Colon (tissue), 2 donors: ENCODE measurements at regions not wholly inside any gene's neighbourhood (a gene's known extent, or its start where the extent isn't known, plus 50 kb on each side); places are given as distances from the start of the nearest gene placed in this dataset.
"Not testable (repeated sequence)": the region's sequence is repeated elsewhere in the genome, so short reads cannot be mapped to it uniquely, and the experiment has no call there.

Source experiments
- FAIRE-seq: peaks from 2 replicates; lab custom pipeline; 2012; peaks lifted over from hg19 to GRCh38; lab: Jason Lieb, UNC
- donor health status: control.
- donor health status: control.

DNA sequence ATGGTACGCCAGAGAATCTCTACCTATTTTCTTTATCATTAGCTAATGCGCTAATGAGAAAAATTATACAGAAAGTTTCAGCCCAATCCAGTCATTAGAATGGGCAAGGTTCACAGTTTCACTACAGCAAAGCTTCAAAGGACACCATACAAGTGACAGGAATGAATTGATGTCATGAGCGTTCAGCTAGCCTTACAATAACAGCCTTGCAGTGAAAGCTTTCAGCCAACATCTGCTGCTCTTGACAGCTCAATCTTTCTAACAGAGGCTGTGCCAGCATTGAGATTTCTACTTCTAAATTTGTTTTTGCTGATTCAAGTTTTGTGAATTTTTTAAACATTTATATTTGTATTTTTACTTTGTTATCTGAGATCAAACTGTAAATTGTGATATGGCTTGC lies 302.4 kb upstream of the FAM174A start:
- no peak for FAIRE-seq

DNA sequence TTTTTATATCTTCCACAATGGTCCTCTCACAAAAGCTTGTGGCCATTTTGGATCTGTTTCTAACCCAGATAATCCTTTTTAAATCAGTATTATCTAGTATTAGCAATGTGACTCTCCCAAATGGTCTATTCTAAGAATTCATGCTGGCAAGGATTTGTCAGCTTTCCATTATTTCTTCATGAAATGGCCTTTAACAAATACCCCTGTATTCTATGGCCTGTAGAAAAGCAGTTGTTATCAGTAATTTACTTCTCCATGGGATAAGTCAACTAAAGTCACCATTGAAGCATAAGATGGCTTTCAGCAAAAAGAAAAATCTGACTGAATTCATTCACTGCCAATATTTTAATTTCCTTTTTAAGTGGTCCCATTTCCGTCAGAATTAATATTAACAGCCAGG lies 346.4 kb upstream of the FAM174A start:
- FAIRE-seq, result no peak

DNA sequence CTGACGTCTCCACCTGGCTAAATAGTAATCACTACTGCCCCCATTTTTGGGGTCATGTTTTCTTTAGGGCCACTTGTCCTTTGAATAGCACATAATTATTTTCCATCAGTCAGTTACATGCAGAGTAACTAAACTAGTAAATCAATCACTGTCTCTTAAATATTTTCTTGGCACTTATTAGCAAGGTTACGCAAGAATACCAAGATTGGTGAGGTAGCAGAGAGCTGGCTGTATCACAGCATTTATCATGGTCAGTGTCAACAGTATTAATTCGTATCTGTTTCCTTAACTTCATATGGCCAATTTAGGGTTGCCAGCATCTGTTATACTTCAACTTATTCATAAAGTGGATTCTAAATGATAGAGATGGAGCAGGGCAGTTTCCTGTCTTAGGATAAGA lies 346.8 kb upstream of the FAM174A start:
- no peak for FAIRE-seq

DNA sequence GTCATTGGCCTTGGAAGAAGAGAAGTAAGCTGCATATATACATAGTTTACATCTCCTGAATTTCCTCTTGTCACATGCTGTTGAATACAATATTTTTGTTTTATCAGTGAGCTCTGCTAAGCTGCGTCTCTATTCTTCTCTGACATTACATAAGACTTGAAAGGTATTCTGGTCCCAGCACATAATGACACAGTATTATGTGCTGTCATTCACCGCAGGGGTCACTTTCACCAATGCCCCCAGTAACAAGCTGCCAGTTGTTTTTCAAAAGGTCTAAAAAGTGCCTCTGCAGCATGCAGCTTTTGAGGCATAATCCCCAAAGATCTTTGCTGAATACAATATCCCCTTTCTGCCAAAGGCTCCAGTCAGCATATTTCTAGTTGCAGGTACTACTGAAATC lies 349.0 kb upstream of the FAM174A start:
- FAIRE-seq, result no peak

DNA sequence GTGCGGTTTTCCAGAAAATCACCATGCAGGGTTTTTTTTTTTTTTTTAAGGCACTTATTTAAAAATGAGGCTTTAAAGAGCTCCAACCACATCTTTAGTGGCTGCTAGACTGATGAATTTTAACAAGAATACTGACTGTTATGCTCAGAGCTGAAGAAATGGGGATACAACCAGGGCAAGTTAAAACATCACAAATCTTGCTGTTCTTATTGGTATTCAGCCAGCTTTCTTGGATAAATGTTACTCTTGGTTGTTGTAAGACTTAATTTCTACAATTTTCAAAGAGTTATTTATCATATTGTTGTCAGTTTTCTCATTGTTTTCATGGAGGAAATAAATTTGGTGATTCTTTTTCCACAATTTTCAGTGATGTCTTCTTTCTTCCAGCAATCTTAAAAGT lies 352.8 kb upstream of the FAM174A start:
- FAIRE-seq, result no peak

DNA sequence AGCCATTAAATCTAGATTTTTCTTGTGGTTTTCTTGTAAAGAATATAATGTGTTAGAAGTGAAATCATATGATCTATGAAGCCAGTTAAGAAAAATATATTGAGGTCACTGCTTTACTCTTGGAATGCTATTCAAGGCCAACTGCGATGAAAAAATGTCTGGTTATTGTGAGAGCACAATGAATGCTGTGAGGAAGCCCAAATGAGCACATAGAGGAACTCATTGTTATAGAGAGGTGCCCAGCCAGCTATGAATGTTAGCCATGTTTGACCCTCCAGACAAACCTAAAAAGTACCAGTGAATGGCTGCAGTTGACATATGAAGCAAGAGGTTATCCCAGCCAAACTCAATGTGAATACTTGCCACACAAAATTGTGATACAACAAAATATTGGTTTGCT lies 359.8 kb upstream of the FAM174A start:
- FAIRE-seq, result no peak

DNA sequence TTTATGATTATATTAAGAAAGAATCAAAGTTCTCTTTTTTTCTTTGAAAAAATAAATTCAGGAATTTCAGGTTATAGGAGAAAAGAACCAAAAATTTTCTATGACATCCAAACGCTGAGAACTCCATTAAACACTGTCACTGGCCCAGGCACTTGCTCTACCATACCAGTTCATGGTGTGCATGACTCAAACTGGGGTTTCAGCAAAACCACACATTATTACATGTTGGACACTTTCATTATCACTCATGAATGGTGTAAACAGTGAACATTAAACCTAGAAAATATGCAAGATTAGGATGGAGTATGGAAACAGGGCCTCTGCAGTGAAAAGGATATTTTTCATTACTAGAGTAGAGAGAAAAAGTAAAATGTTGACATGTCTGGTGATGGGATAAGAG lies 369.9 kb upstream of the FAM174A start:
- no peak for FAIRE-seq

DNA sequence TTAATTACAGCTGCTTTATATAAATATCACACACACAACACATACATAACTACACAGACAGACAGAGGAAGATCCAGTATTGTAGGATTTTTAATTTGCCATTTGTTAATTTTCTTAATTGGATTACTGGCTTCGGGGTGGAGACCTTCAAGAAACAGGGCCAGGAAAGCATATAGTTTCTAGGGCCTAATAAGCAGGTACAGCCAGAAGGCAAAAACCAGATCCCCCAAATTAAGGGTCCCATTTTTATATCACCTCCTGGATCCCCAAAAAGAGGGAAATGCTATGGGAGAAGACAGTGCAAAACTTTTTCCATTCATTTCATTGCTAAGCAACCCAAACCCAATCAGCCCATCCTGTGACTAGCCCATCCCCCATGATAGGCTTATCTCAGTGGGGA lies 373.3 kb upstream of the FAM174A start:
- no peak for FAIRE-seq

DNA sequence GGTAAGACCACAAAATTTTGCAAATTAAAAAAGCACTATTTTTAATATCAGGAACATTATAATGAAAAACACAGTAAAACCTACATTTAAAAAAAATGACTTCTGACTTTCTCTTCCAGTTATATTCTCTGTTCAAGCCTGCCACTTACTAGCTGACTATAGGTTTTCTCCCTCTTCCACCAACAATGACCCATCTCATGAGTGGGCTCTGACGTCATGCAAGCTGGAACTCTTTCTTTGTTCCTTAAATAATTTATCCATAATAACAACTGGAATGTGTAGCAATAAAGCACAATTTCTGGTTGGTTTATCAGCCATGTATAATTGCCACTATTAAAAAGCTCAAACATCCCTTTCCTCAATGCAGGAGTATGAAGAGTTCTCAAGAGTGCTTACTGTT lies 378.1 kb upstream of the FAM174A start:
- FAIRE-seq, result no peak

DNA sequence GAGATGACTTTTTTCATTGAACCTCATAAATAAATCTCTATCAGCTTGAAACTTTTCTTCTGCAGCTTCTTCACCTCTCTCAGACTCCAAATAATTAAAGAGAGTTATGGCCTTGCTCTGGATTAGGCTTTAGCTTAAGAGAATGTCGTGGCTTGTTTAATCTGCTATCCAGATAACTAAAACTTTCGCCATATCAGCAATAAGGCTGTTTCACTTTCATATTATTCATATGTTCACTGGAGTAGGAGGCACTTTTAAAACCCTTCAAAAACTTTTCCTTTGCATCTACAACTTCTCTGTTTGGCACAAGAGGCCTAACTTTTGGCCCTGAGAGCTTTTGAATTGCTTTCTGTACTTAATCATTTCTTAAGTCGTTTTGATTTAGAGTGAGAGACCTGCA lies 386.9 kb upstream of the FAM174A start:
- FAIRE-seq, result no peak

DNA sequence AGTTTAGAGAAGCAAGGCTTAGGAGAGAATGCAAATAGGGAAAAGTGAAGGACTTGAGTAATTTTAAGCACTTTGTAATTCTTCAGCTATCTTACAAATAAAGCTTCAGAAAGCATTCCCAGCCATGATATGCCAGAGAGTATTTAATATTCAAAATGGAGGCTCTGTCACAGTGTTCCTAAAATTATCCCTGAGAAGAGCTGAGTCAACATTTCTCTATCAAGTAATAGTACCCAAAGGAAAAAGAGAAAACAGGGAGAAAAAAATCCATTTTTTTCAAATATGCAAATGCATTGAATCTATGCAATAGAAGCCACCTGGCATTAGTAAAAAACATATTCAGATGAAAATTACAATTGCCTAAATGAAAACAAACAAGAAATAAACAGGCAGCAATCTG lies 392.6 kb upstream of the FAM174A start:
- FAIRE-seq, result no peak

DNA sequence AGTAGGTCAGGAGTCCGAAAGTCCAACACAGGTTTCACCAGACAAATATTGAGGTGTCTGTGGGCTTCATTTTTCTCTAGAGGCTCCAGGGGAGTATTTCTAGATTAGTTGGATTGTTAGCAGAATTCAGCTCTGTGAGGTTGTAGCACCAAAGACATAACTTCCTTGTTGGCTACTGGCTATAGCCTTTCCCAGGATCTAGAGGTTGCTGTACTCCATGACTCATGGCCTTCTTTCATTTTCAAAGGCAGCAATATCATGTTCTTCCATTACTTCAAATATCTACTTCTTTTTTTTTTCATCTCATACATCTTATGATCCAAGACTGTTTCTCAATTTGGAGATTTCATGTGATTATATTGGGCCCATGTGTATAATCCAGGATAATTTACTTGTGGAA lies 404.0 kb upstream of the FAM174A start:
- no peak for FAIRE-seq

DNA sequence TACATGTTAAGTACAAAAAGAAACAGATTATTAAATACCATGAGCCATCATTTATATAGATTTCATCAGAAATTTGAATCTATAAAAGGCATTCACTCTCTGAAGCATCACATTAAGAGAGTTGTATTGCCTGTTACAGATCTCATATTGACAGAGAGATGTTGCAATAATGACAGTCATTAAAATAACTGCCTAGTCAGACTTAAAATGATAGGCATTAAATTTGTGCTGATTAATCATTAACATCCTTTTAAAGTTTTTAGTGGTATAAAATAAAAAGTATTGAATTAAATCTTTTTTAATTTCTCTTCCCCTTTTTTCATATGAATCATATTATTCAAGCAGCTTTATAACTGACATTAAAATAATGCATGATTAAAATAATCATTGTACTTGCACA lies 404.9 kb upstream of the FAM174A start:
- no peak for FAIRE-seq

DNA sequence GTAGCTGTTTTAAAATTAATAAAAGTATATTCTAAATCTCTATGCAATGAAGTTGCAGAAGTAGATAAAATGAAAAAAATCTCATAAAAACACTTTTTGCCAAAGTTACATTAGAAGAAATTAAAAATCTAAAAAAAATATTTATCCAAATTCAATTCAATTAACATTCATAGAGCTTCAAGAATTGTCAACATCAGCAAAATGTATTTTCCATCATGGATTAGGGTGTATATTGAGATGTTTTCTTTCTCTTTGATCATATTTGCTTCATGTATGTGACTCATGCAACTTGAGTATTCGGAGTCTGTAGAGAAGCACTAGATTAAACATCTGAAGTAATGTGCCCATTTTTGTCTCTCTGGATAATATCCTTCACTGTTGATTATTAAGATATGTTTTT lies 415.3 kb upstream of the FAM174A start:
- no peak for FAIRE-seq

DNA sequence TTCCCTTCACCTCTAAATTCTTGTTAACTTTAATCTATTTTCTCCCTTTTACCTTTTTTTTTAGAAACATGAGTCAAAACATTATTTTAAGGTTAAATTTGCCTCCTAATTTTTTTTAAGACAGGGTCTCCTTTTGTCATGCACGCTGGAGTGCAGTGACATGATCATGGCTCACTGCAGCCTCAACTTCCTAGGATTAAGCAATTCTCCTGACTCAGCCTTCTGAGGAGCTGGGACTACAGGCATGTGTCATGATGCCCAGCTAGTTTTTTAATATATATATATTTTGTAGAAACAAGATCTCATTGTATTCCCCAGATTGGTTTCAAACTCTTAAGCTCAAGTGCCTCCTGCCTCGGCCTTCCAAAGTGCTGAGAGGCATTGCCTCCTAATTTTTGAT lies 424.7 kb upstream of the FAM174A start:
- no peak for FAIRE-seq

DNA sequence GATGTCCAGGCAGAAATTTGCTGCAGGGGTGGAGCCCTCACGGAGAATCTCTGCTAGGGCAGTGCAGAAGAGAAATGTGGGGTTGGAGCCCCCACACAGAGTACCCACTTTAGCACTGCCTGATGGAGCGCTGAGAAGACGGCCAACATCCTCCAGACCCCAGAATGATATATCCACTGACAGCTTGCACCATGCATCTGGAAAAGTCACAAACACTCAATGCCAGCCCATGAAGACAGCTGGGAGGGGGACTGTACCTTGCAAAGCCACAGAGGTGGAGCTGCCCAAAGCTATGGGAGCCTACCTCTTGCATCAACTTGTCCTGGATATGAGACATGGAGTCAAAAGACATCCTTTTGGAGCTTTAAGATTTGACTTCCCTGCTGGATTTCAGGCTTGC lies 426.3 kb upstream of the FAM174A start:
- FAIRE-seq, result no peak

DNA sequence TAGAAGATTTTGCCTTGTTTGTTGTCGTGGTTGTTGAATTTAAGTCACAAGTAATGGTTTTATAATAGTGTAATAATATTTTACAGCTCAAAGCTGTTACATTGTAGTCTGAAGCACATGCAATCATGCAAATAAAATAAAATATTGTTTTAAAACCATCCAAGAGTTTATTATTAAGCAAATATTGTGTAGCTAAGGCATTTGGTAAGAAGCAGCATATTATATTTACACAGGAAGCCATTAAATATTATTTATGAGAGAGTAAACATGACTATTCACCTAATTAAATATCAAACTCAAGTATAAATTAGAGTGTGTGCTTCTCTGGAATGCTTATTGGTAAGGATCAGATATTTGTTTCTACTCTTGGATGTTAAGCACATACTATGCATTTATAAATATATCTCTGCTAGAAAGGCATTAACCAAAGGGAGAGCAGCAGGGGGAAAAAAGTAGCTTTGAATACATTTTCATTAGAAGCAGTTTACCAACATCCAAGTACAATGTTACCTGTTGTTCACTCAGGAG lies 431.5 kb upstream of the FAM174A start:
- peak; percentile 5 for FAIRE-seq

DNA sequence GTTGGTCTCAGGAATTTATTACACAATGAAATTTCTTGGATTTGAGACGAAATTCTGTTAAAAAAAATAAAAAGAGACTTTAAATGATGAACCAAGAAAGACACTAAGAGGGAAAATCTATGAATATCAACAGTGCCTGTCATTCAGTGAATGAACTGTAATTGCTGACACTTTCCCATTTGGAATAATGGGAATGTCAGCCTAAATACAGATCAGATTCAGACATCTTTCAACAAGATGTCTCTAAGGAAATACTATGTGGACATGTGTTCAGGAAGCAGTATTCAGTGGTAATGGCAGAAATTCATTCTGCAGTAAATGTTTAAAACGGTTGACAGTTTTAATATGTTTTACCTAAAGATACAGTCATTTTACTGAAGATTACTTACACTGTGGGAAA lies 433.7 kb upstream of the FAM174A start:
- not testable (repeated sequence) for FAIRE-seq

DNA sequence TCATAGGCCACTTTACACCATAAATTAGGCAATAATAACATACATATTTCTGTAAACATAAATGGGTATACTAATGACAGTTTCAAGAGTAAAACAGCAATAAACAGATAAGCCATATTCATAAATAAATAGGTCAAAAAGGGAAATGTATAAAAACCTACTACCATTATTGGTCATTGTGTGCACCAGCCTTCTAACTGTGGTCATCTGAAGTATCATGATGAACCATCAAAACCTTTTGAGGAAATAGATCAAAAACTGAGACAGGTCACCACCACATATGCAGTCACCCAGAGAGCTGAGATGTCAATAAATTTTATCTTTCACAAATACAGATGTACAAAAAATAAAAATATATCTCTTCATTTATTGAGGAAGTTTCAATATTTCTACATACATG lies 438.8 kb upstream of the FAM174A start:
- FAIRE-seq, result peak; percentile 62

DNA sequence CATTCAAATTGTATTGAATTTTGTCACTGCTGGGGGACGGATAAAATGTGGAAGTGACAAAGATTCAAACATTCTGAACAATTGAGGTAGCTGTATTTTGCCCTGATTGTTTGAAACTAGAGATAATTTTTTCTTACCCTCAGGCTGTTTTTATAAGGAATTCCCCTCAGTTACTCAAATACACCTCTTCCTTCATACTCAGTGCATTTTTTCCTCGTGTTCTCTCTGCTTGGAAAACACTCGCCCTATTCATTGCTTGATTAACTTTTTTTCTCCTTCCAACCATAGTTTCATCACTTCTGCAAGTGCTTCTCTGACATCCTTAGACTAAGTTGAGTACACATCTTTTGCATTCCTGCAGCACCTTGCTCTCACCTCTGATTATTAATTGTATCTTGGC lies 454.5 kb upstream of the FAM174A start:
- not testable (repeated sequence) for FAIRE-seq

DNA sequence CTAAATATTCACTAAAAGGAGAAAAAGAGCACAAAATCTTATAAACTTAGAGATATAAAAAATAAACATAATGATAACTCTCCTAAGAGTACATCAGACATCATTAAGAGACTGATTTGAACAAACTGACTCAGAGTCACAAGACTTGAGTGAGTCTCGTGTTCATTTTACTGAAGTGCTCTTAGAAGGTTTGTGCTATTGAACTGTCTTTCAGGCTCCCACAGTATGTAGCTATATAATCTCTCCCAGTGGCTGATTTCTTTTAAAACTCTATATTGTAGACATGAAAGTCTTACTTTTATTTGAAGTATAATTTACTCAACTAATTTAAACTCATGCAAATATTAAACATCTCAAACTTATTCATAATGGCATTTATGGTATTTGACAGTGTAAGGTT lies 456.0 kb upstream of the FAM174A start:
- not testable (repeated sequence) for FAIRE-seq

DNA sequence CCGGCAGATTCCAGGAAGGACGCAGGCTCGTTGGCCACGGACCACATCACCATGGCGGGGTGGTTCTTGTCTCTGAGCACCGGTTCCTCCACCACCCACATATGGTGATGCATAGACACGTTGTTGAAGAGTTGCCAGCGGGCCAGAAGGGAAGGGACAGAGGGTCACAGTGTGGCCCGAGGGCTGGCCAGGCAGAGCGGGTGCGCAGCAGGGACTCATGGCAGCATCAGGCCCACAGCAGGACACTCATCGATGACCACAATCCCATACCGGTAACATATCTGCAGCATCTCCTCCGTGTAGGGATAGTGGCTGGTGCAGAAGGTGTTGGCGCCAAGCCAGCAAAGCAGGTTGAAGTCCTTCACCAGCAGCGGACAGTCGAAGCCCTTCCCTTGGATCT lies 469.2 kb upstream of the FAM174A start:
- not testable (repeated sequence) for FAIRE-seq

DNA sequence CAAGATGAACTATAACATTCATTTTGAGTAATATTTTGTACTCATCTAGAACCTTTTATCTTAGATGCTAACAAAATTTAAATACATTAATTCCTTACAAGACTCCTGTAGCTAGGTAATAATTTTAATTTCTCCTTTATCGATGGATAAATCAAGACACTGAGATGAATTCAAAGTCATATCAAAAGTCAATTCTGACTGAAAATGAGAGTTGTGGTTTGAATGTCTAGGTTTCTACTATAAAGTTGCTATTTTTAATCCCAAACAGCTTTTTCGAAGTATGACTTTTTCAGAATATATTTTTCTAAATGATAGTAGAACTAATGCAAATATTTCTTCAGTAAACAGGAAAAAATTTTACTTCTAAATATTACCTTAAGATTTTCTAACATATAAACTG lies 491.7 kb upstream of the FAM174A start:
- FAIRE-seq, result no peak

DNA sequence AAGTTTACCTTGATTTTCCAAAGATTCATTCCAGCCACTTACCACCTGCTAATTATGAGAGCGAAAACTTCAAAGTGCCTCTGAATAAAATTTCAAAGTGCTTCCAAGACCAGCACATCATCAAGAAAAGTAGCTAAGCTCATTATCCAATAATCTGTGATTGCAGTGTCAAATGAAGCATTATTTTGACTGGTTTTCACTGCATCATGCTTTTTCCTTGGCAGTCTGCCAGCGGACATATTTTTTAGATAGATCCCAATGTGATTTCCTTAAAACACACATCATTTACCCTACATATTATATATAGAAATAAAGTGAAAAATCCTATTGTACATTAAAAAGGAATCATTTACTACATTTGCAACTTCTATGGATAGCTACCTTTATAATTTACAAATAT lies 508.6 kb upstream of the FAM174A start:
- FAIRE-seq, result no peak

DNA sequence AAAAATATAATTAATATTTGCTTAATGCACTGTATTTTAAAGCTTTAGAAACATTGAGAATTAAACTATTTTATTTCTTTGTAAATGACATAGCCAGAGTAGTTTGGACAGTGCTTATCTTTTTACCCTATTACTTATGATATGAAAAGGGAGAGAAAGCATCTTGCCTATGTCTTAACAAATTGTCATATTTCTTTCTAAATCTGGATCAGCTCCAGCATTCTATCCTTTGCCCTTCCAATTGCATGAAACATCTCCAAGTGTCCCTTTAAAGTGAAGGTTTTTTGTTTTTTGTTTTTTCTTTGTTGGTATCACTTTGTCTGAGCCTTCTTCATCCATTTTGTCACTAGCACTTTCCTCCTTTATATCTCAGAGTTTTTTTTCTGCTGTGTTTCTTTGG lies 511.6 kb upstream of the FAM174A start:
- FAIRE-seq, result no peak
